HL-60 (cell line): ENCODE measurements at regions not wholly inside any gene's neighbourhood (a gene's known extent, or its start where the extent isn't known, plus 50 kb on each side); places are given as distances from the start of the nearest gene placed in this dataset.

Source experiments
- DNase-seq, 2 experiments: peaks; one replicate each; pipeline ENCODE4 v3.0.0-alpha.2; 2010 to 2020; ENCODE audit warnings: low read depth in 1 of 2, low spot score in 1 of 2
- H3K27ac ChIP-seq: fragments of 250-450 bp; sonication (Bioruptor Pico); replicated peaks from 2 replicates; pipeline ENCODE4 v1.5.1; 2020; ENCODE audit warnings: mild to moderate bottlenecking, moderate library complexity
- H3K27me3 ChIP-seq: fragments of 250-450 bp; sonication (Bioruptor Pico); 2 replicates; pipeline ENCODE4 v1.5.1; 2021; ENCODE audit warnings: mild to moderate bottlenecking, moderate library complexity; ENCODE audit not compliant: insufficient read depth, poor library complexity, severe bottlenecking
- H3K4me3 ChIP-seq: replicated peaks from 2 replicates; pipeline ENCODE4 v1.5.1; 2011; ENCODE audit warnings: mild to moderate bottlenecking, control low read depth, low read length; ENCODE audit not compliant: insufficient read depth
- CTCF ChIP-seq: IDR thresholded peaks from one replicate; pipeline ENCODE4 v1.5.1; 2011; ENCODE audit warnings: low read length, control low read depth, inconsistent platforms; ENCODE audit not compliant: insufficient read depth
- GABPA ChIP-seq: IDR thresholded peaks from 2 replicates; pipeline ENCODE4 v1.6.1; 2012; ENCODE audit warnings: low read depth
- POLR2AphosphoS5 ChIP-seq: IDR thresholded peaks from 2 replicates; pipeline ENCODE4 v1.6.1; 2012; ENCODE audit warnings: low read depth
- REST ChIP-seq: IDR thresholded peaks from 2 replicates; pipeline ENCODE4 v1.6.1; 2012; ENCODE audit warnings: low read depth; ENCODE audit not compliant: insufficient replicate concordance
- SPI1 ChIP-seq: IDR thresholded peaks from 2 replicates; pipeline ENCODE4 v1.6.1; 2012; ENCODE audit warnings: low read depth, mild to moderate bottlenecking, borderline replicate concordance

- DNase-seq = no peak
- Histone ChIP-seq H3K27me3 (no peaks in the 10 kb centered on the region), H3K4me3 (no peak overlapping the region), H3K27ac (no peak overlapping the region)
- no peak for TF ChIP-seq CTCF
Measured at GRCh38 chr7:145331522-145331921, 495.7 kb upstream of the TPK1 start.

DNA sequence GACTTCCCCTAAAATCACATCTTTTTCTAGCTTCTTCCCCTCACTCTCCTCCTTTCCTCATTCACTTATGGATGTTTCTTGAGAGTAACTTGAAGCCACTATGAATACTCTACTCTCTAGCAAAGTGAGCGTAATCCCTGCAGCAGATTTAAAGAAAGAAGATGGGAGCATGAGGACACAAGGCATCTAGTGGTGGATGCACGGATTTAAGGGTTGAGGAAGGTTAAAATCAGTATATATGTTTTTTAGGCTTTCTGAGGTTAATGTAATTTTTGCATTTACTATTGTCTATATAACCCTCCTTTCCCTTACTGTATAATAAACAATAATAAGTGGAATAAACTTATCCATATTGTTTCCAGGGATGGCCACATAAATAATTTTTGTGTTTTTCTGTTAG lies 495.2 kb upstream of the TPK1 start:
- TF ChIP-seq POLR2AphosphoS5 (no peak), REST (no peak), CTCF (no peak), SPI1 (no peak), GABPA (no peak)
- H3K27ac ChIP-seq = no peak overlapping the region
- no peak overlapping the region for H3K4me3 ChIP-seq
- no peak for DNase-seq
- no peaks in the 10 kb centered on the region for H3K27me3 ChIP-seq

GRCh38 chr7:145327646-145328045 lies 491.8 kb upstream of the TPK1 start:
- no peak for TF ChIP-seq SPI1
- H3K4me3 ChIP-seq = no peak overlapping the region
- H3K27me3 ChIP-seq = no peaks in the 10 kb centered on the region
- H3K27ac ChIP-seq = no peak overlapping the region
- no peak for DNase-seq

- H3K27ac ChIP-seq = no peak overlapping the region
- no peak overlapping the region for H3K4me3 ChIP-seq
- TF ChIP-seq CTCF (no peak), SPI1 (no peak), POLR2AphosphoS5 (no peak), GABPA (no peak), REST (no peak)
- DNase-seq = no peak
- no peaks in the 10 kb centered on the region for H3K27me3 ChIP-seq
Measured at GRCh38 chr7:145324081-145324480, 488.2 kb upstream of the TPK1 start.
